ENCODE measurements at regions not wholly inside any gene's neighbourhood (a gene's known extent, or its start where the extent isn't known, plus 50 kb on each side); places are given as distances from the start of the nearest gene placed in this dataset.

- peak; percentile 50 to 62 for DNase-seq (ENCODE audit: low read depth in 1 of 2, low spot score in 1 of 2)
These were observed 73.8 kb downstream of the SYNE3 start for GRCh38 chr14:95442633-95443021.

DNA sequence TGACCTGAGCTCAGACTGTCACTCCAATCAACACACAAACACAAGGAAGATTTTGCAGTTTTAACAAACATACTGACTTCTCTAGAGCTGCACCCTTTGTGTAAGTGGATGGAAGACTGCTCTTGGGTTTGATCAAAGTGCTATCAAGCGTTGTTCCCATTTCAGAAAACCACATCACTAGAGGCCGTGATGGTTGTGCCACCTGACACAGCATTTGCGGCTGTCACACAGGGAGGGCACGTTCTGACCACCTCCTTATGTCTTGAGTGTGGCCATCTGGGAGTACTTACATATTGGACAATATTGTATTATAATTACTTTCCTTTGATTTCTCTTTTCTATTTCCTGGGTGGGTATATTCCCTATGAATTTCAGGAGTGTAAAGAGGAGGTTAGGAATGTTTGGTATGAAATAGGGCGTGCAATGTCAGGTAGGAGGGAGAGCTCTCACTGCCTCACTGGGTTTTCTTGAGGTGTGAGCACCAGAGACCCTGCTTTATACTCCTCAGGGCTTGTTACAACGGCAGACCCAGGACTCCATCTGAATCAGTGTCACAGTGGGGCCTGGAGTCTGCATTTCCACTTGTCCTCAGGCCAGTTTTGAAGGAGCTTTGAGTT is 74.3 kb downstream of the SYNE3 start:
- no peak for DNase-seq (ENCODE audit: low read depth in 1 of 2, low spot score in 1 of 2)

- no peak for DNase-seq (ENCODE audit: low read depth in 1 of 2, low spot score in 1 of 2)
These were observed 75.5 kb downstream of the SYNE3 start for GRCh38 chr14:95440951-95441350.

GRCh38 chr14:95440496-95440895 is 76.0 kb downstream of the SYNE3 start:
- no peak for DNase-seq (ENCODE audit: low read depth in 1 of 2, low spot score in 1 of 2)

DNA sequence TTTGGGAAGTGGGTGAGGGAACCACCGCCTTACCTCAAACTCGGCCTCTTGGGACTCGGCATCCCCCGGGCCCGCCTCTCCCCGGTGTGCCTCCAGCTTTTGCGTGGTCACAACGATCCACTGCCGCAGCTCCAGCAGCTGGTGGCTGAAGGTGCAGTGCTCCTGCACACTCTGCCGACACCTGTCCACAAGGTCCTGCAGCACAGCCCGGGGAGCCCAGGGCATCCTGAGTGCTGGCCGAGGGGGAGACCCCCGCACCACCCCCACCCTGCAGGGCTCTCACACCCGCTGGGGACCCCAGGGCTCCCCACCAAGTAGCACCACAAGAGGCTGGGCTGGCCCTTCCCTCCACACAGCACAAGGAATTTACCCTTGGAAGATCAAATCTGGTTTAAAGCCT is 76.6 kb downstream of the SYNE3 start:
- no peak for DNase-seq (ENCODE audit: low read depth in 1 of 2, low spot score in 1 of 2)

DNA sequence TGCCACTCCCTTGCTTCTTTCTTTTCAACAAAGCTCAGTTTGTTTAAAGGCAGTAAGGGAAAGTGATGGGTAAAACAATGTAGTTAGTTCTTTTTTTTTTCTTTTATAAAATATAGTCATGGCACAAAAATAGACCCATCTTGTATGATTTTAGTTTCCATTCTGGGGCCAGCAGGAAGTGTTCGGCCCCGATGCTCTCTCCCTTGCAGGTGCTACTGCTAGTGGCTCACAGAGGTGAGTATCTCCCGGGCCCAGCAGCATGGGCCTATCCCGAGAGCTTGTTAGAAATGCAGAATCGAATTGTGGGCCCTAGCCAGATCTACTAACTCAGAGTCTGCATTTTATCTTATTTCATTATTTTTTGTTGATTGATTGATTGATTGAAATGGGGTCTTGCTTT is 78.7 kb downstream of the SYNE3 start:
- DNase-seq (ENCODE audit: low read depth in 1 of 2, low spot score in 1 of 2): no peak

GRCh38 chr14:95436354-95436753 is 80.1 kb downstream of the SYNE3 start:
- DNase-seq (ENCODE audit: low read depth in 1 of 2, low spot score in 1 of 2): no peak

DNA sequence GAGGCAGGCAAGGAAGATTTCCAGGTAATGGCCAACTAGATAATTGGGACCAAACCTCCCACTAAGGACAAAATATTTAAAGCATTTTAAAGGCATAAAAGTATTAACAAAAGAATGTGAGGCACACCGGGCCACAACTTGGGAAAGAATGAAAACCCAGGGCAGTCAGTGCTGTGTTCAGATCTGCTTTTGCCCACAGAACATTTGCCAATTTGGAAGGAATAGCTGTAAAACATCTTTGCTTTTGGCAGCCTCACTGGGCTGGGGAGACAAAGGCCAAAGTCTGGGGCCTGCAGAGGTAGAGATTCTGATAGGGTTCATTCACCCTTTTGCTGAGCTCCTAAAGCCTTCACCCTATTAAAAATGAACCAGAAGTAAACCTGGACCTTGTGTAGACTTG is 82.3 kb downstream of the SYNE3 start:
- no peak for DNase-seq (ENCODE audit: low read depth in 1 of 2, low spot score in 1 of 2)

- DNase-seq (ENCODE audit: low read depth in 1 of 2, low spot score in 1 of 2): no peak
These were observed 83.4 kb downstream of the SYNE3 start for GRCh38 chr14:95433094-95433478.

GRCh38 chr14:95432144-95433093 is 84.0 kb downstream of the SYNE3 start:
- no peak for DNase-seq (ENCODE audit: low read depth in 1 of 2, low spot score in 1 of 2)

DNA sequence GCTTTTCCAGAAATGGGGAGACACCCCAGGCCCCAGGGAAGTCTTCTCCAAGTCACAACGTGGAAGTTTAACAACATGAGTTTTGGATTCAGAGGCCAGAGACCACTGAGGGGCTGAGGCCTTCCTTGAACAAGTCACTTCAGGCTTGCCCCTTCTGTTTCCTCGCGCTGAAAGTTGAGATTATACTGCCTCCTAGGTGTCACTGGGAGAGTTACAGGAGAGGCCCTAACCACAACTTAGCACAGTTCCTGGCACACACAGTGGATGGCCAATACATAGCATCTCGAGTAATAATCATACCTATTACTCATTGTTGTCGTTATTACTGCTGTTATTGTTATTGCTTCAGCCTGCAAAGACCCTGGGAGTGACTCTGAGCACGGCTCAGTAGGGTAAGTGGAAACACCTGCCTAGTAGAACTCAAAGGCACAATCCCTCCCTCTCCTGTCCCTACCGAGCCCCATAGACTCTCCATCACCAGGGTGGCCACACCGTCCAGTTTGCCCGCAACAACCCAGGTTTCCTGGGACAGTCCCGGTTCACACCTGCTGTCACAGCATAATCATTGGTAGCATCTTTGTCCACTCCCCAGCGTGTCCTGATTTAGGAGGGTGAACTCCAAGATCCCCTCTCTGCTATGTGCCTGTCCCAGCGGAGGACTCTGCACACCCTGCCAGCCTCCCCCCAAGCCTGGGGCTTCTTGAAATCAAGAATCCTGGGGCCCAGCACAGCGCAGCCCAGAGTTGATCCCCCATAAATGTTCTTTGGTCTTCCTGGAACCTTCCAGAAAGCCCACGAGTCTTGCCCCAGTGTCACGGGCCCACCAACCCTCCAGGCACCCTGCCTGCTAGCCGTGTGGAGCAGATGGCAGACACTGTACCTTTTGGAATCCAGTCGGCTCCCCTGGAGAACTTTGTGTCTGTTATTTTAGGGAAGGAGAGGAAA is 85.0 kb downstream of the SYNE3 start:
- no peak for DNase-seq (ENCODE audit: low read depth in 1 of 2, low spot score in 1 of 2)

DNA sequence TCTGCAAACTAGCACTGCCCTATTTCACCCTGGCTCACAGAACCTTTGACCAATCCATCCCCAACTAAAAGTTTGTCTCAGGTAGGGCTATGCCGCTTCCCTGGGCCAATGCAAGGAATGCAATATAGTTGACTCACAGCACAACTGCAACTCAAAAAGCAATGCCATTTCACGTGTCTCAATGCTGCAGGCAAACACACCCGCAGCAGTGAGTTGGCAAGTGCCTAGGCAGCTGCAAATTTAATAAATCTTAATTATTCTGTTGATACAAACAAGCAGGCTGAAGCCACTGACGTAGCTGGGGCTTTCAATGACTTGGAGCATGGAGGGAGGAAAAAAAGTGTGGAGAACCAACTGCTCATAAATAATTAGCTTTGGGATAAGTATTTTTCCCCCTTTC is 87.9 kb downstream of the SYNE3 start:
- DNase-seq (ENCODE audit: low read depth in 1 of 2, low spot score in 1 of 2): no peak

- no peak for DNase-seq (ENCODE audit: low read depth in 1 of 2, low spot score in 1 of 2)
These were observed 90.4 kb downstream of the SYNE3 start for GRCh38 chr14:95426116-95426475.

DNA sequence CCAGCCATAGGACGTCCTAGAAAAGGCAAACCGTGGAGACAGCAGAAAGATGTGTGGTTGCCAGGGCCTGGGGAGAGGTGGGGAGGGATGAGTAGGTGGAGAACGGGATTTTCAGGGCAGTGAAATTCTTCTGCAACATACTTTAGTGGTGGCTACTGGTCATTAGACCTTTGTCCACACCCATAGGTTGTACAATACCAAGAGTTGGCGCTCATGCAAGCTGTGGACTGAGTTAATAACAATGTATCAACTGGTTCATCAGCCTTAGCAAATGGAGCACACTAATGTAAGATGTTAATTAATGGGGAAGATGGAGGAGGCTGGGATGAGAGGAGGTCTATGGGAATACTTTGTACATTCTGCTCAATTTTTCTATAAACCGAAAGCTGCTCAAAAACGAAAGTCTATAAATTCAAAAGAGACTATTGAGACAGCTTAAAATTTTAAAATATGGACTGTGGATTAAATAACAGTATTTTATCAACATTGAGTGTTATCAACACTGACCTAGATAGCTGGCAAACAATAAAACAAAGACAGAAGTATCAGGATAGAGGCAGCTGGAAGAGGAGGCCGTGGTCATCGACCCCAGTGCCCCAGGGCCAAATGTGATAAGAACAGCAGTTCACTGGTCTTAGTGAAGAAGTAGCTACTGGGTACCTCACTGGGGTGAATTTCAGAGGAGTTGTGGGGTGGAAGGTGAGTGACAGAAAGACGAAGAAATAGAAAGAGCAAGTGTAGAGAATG is 90.9 kb downstream of the SYNE3 start:
- DNase-seq (ENCODE audit: low read depth in 1 of 2, low spot score in 1 of 2): no peak

DNA sequence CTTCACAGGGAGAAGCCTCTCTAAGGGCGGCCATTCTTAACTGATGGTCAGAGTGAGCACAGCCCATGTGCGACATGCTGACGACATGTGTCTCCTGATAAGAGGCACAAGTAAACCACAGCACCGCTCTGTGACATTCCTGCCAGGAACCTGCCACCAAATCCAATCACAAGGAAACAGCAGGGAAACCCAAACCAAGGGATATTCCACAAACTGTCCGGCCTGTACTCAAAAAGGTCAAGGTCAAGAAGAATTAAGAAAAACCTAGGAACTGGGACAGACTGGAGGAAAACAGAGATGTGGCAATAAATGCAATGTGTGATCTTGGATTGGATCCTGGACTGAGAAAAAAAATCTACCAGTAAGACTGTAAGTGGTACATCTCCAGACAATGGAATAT is 91.9 kb downstream of the SYNE3 start:
- DNase-seq (ENCODE audit: low read depth in 1 of 2, low spot score in 1 of 2): no peak

DNA sequence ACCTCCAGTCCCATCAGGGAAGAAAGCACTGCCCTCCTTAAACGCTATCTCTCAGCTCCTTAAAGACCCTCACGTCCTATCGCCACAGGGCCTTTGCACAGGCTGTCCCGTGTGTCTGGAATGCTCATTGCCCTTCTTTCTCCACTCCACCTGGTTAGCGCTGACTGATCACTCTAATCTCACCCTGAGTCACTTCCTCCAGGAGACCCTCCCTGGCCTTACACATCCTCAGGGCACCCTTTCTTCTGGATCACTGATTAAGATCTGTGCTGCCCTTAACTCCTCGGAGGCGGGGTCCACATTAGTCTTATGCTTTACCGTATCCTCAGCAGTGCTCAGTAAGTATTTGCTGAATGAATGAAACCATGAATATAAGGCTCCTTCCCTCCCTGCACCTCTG is 94.7 kb downstream of the SYNE3 start:
- no peak for DNase-seq (ENCODE audit: low read depth in 1 of 2, low spot score in 1 of 2)

GRCh38 chr14:95420060-95420459 is 96.4 kb downstream of the SYNE3 start:
- no peak for DNase-seq (ENCODE audit: low read depth in 1 of 2, low spot score in 1 of 2)

GRCh38 chr14:95419569-95419968 is 96.9 kb downstream of the SYNE3 start:
- no peak for DNase-seq (ENCODE audit: low read depth in 1 of 2, low spot score in 1 of 2)

GRCh38 chr14:95418858-95419257 is 97.6 kb downstream of the SYNE3 start:
- no peak for DNase-seq (ENCODE audit: low read depth in 1 of 2, low spot score in 1 of 2)

- DNase-seq (ENCODE audit: low read depth in 1 of 2, low spot score in 1 of 2): no peak
These were observed 97.8 kb upstream of the CLMN start for GRCh38 chr14:95417492-95417891.

DNA sequence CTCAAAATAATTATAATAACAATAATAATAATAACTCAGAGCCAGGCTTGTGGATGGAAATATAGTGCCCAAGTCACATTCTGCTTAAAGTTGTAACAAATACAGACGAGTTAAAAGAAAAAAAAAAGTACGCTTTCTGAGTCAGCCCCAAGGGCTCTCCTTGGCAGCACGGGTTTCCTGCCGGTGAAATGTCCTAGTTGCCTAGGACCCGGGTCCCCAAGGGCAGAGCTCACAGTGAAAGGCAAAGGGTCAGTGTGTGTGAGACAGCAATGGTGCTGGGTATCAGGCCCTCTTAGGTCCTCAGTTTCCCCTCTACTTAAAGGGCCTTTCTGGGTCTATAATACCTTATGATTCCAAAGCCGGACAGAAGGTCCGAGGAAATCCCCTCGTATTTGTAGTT is 96.3 kb upstream of the CLMN start:
- no peak for DNase-seq (ENCODE audit: low read depth in 1 of 2, low spot score in 1 of 2)
